ENCODE measurements at regions not wholly inside any gene's neighbourhood (a gene's known extent, or its start where the extent isn't known, plus 50 kb on each side); places are given as distances from the start of the nearest gene placed in this dataset.

GRCh38 chr10:2825841-2826240, 241.5 kb upstream of the PFKP start:
- Histone ChIP-seq H4K20me1 (ENCODE audit: control insufficient read depth, insufficient read depth, insufficient read length) (no peaks in the 10 kb centered on the region), H3K9me3 (ENCODE audit: control insufficient read depth, low read depth, low read length) (no peaks in the 10 kb centered on the region), H2BK15ac (ENCODE audit: low read depth, low read length) (no peak overlapping the region), H3K4me2 (ENCODE audit: insufficient read depth, insufficient read length, low read length) (no peak overlapping the region), H3K23ac (ENCODE audit: insufficient read length, low read depth, low read length) (no peak overlapping the region), H3K23me2 (ENCODE audit: insufficient read length, low read depth, low read length, poor library complexity, severe bottlenecking) (no peaks in the 10 kb centered on the region), H3T11ph (ENCODE audit: low read length) (no peak overlapping the region), H4K5ac (ENCODE audit: insufficient read length, low read depth, low read length) (no peak overlapping the region), H3K79me2 (ENCODE audit: insufficient read depth, low read length) (no peaks in the 10 kb centered on the region), H3K9ac (ENCODE audit: extremely low read depth, insufficient read length, low read length) (no peak overlapping the region), H2AK5ac (ENCODE audit: insufficient read length, low read length) (no peak overlapping the region), H3K18ac (ENCODE audit: insufficient read length, low read depth, low read length) (no peak overlapping the region), H2BK5ac (ENCODE audit: insufficient read length, low read length) (no peak overlapping the region), H3K14ac (ENCODE audit: insufficient read depth, low read length) (no peak overlapping the region), H3K27ac (ENCODE audit: insufficient read length, low read depth, low read length) (no peak overlapping the region), H2AFZ (ENCODE audit: low read length) (no peak overlapping the region), H2BK12ac (ENCODE audit: insufficient read length, low read depth, low read length) (no peak overlapping the region), H4K91ac (ENCODE audit: insufficient read length, low read depth, low read length) (no peak overlapping the region), H4K8ac (replicated peaks; ENCODE audit: insufficient read length, low read depth, low read length) (no peak overlapping the region), H3K27me3 (ENCODE audit: insufficient read depth, low read length) (no peaks in the 10 kb centered on the region), H2BK120ac (ENCODE audit: low read depth, low read length, poor library complexity, severe bottlenecking) (no peak overlapping the region), H2BK20ac (ENCODE audit: low read depth, low read length, poor library complexity, severe bottlenecking) (no peak overlapping the region), H3K4ac (ENCODE audit: low read depth, low read length) (no peak overlapping the region), H3K4me1 (ENCODE audit: insufficient read depth, low read length) (no peaks in the 10 kb centered on the region), H3K79me1 (ENCODE audit: insufficient read depth, low read depth, low read length, poor library complexity, severe bottlenecking) (no peaks in the 10 kb centered on the region), H3K56ac (ENCODE audit: insufficient read length, low read depth, low read length) (no peak overlapping the region)
- H3K27me3 Mint-ChIP-seq (ENCODE audit: low read depth), result peaks cover 2% of the 10 kb centered on the region; the same call in 1 of the 2 replicates
- no CpG with 5 or more reads among the region's 4 CpGs for WGBS (ENCODE audit: extremely low coverage, insufficient read length, low lambda C conversion rate)
- H3K4me3 Mint-ChIP-seq, result no peak overlapping the region
- no peak overlapping the region for H3K27ac Mint-ChIP-seq
- no peak for TF ChIP-seq CTCF (conservative IDR thresholded peaks at IDR 0.05)
- no peak for DNase-seq
- no peaks in the 10 kb centered on the region; a peak in 1 of 5 replicates for H3K9me3 Mint-ChIP-seq
- no peaks in the 10 kb centered on the region for H3K4me1 Mint-ChIP-seq
- 0 out of 7 replicates have a peak, but pooled peaks cover 0 to 3% (median 0%) of the 10 kb centered on the region in 3 experiments for H3K36me3 Mint-ChIP-seq (ENCODE audit: insufficient read depth in 1 of 3, low read depth in 3 of 3)
